GM12801 (cell line): ENCODE measurements at regions not wholly inside any gene's neighbourhood (a gene's known extent, or its start where the extent isn't known, plus 50 kb on each side); places are given as distances from the start of the nearest gene placed in this dataset.

Source experiments
- CTCF ChIP-seq: IDR thresholded peaks from one replicate; pipeline ENCODE4 v1.5.1; 2011; ENCODE audit warnings: control low read depth; ENCODE audit not compliant: insufficient read length; ENCODE audit errors: extremely low read depth

- no peak for TF ChIP-seq CTCF
Observed at GRCh38 chr17:37859451-37859850, 64.8 kb upstream of the TBC1D3K start.

GRCh38 chr17:37856245-37856644 is 68.0 kb upstream of the TBC1D3K start:
- no peak for TF ChIP-seq CTCF

GRCh38 chr17:37849617-37849972 is 74.6 kb upstream of the TBC1D3K start:
- TF ChIP-seq CTCF, result no peak

GRCh38 chr17:37848690-37849616 is 75.3 kb upstream of the TBC1D3K start:
- TF ChIP-seq CTCF, result no peak

- no peak for TF ChIP-seq CTCF
Observed at GRCh38 chr17:37847811-37848331, 76.3 kb upstream of the TBC1D3K start.

GRCh38 chr17:37847102-37847501 is 77.1 kb upstream of the TBC1D3K start:
- TF ChIP-seq CTCF, result no peak

GRCh38 chr17:37844977-37845293 is 79.3 kb upstream of the TBC1D3K start:
- TF ChIP-seq CTCF, result no peak
